Keratinocyte (primary cell): ENCODE measurements at regions not wholly inside any gene's neighbourhood (a gene's known extent, or its start where the extent isn't known, plus 50 kb on each side); places are given as distances from the start of the nearest gene placed in this dataset.
"Not testable (repeated sequence)": the region's sequence is repeated elsewhere in the genome, so short reads cannot be mapped to it uniquely, and the experiment has no call there.

Source experiments
- EZH2 ChIP-seq: IDR thresholded peaks from one replicate; pipeline ENCODE4 v1.6.1; 2012; ENCODE audit warnings: inconsistent platforms, mild to moderate bottlenecking, low read length, moderate library complexity
- TF ChIP-seq, protein P1 (sequence below), 3 experiments: IDR thresholded peaks in 1 of 3; conservative IDR thresholded peaks in 1 of 3; optimal IDR thresholded peaks in 1 of 3; 2 replicates in 2 of 3; 3 replicates in 1 of 3; pipeline versions ENCODE3 to v1.5.1; 2011; ENCODE audit warnings: low read length in 3 of 3, mild to moderate bottlenecking in 3 of 3, moderate library complexity in 2 of 3, control low read depth in 1 of 3, inconsistent platforms in 1 of 3; ENCODE audit not compliant: insufficient read depth in 2 of 3; ENCODE audit errors: extremely low read depth in 1 of 3

DNA sequence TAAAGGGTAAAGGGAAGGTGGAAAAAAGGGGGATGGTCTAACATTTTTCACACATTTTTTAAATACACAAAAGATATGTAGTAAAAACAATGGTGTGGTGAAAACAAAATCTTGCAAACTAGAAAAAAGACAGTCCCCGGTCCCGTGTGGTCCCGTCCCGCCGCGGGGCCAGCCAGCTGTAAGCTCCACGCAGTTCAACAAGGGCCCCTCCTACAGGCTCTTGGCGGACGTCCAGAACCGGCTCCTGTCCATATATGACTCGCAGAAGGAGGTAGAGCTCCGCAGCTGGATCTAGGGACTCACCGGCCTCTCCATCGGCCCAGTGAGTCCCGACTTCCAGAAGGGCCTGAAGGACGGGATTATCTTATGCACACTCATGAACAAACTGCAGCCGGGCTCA is 455.1 kb downstream of the TUBA3C start:
- not testable (repeated sequence) for TF ChIP-seq EZH2
- TF ChIP-seq, protein P1, sequence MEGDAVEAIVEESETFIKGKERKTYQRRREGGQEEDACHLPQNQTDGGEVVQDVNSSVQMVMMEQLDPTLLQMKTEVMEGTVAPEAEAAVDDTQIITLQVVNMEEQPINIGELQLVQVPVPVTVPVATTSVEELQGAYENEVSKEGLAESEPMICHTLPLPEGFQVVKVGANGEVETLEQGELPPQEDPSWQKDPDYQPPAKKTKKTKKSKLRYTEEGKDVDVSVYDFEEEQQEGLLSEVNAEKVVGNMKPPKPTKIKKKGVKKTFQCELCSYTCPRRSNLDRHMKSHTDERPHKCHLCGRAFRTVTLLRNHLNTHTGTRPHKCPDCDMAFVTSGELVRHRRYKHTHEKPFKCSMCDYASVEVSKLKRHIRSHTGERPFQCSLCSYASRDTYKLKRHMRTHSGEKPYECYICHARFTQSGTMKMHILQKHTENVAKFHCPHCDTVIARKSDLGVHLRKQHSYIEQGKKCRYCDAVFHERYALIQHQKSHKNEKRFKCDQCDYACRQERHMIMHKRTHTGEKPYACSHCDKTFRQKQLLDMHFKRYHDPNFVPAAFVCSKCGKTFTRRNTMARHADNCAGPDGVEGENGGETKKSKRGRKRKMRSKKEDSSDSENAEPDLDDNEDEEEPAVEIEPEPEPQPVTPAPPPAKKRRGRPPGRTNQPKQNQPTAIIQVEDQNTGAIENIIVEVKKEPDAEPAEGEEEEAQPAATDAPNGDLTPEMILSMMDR (optimal IDR thresholded peaks at IDR 0.05 in 1 of 3, IDR thresholded peaks at IDR 0.05 in 1 of 3, conservative IDR thresholded peaks at IDR 0.05 in 1 of 3; ENCODE audit: extremely low read depth in 1 of 3, insufficient read depth in 2 of 3, low read length in 3 of 3), result not testable (repeated sequence)
